Heart left ventricle (tissue), 13 donors: ENCODE measurements at regions not wholly inside any gene's neighbourhood (a gene's known extent, or its start where the extent isn't known, plus 50 kb on each side); places are given as distances from the start of the nearest gene placed in this dataset.

Experiments
- CTCF ChIP-seq, 12 donors: fragments of 200-600 bp; sonication (generic) in 4 of 12; IDR thresholded peaks; one replicate each; pipeline versions ENCODE4 v1.5.0 to v1.8.0; 2018 to 2022; ENCODE audit warnings: antibody characterized with exemption in 12 of 12, mild to moderate bottlenecking in 5 of 12
- POLR2A ChIP-seq, 2 donors: fragments of 450-650 bp; IDR thresholded peaks; one replicate each; pipeline ENCODE4 v1.6.1; 2017; ENCODE audit warnings: antibody characterized with exemption in 2 of 2, mild to moderate bottlenecking in 2 of 2, moderate library complexity in 2 of 2
- donor health status: ischemic (EF 13 %, LVEDD 7.1; RV severe dilation, severe dysfunction).
- donor health status: DM: no; HTN: yes; CAD: no.
- donor health status: DM: no; HTN: no; CAD: no.
- donor health status: ischemic (EF 25% LVEDD 6.9; RV normal size, moderate dysfunction).
- donor health status: ischemic (EF 25% LVEDD 5.7; RV mildly dilated, moderate dysfunction).
- donor health status: ischemic (EF 35%, LVEDD 5.7; RV mildly dilated, moderate dysfunction).
- donor health status: nonischemic (EF 11% LVEDD 7.7; RV severe dilation, severe dysfunction).
- donor health status: DM: yes; HTN: yes; CAD: no.
- donor health status: PGD.
- donor health status: ischemic (EF 29% LVEDD 5.4; RV normal size, mild dysfunction).
- donor health status: nonischemic (EF 23%, LVEDD 6.1; RV moderate dilation, normal function).

- TF ChIP-seq CTCF (IDR thresholded peaks at IDR 0.05) (no peak), POLR2A (IDR thresholded peaks at IDR 0.05) (no peak)
These were observed 325.6 kb downstream of the DEPDC1B start for GRCh38 chr5:60374409-60374808.
